Liver (tissue), 3 donors: ENCODE measurements at regions not wholly inside any gene's neighbourhood (a gene's known extent, or its start where the extent isn't known, plus 50 kb on each side); places are given as distances from the start of the nearest gene placed in this dataset.

Experiments
- ATF3 ChIP-seq: IDR thresholded peaks from 2 replicates; pipeline ENCODE4 v1.6.1; 2016; ENCODE audit warnings: antibody characterized with exemption
- CTCF ChIP-seq: fragments of 150-350 bp; IDR thresholded peaks from 2 replicates; pipeline ENCODE4 v1.5.1; 2017; ENCODE audit warnings: improper control_type of control experiment, low read depth, low read length; ENCODE audit not compliant: missing input control
- EGR1 ChIP-seq, 2 donors: IDR thresholded peaks; 2 replicates each; pipeline ENCODE4 v1.6.1; 2016 to 2018; ENCODE audit warnings: antibody characterized with exemption in 2 of 2, low read depth in 2 of 2
- MAX ChIP-seq: IDR thresholded peaks from 2 replicates; pipeline ENCODE4 v1.6.1; 2016; ENCODE audit warnings: antibody characterized with exemption
- ZBTB33 ChIP-seq: IDR thresholded peaks from 2 replicates; pipeline ENCODE4 v1.6.1; 2016; ENCODE audit warnings: antibody characterized with exemption
- donor health status: healthy.
- donor health status: healthy.

GRCh38 chr10:71085689-71086438, 126.5 kb upstream of the UNC5B start:
- TF ChIP-seq ZBTB33 (no peak), CTCF (no peak), MAX (no peak), ATF3 (no peak), EGR1 (IDR thresholded peaks at IDR 0.05; ENCODE audit: low read depth in 2 of 2) (no peak)
